Heart right ventricle (tissue), 16 donors: ENCODE measurements at regions not wholly inside any gene's neighbourhood (a gene's known extent, or its start where the extent isn't known, plus 50 kb on each side); places are given as distances from the start of the nearest gene placed in this dataset.
A peak's percentile ranks its signal among the peaks of the same experiment; 100 is the strongest.

Experiments used
- ATAC-seq, 8 donors: fragments of 200-7000 bp; cut with Tn5 transposase; one replicate each; pipeline ENCODE4 v1.9.1; 2020; ENCODE audit warnings: mild to moderate bottlenecking in 8 of 8, moderate library complexity in 8 of 8, moderate number of reproducible peaks in 1 of 8
- DNase-seq, 2 donors: peaks; one replicate each; pipeline ENCODE4 v3.0.0-alpha.2; 2020
- H3K27ac ChIP-seq, 10 donors: fragments of 200-600 bp; sonication (generic) in 2 of 10; one replicate each; pipeline versions ENCODE4 v1.5.0 to v1.8.0; 2020 to 2022; ENCODE audit warnings: mild to moderate bottlenecking in 3 of 10
- H3K27me3 ChIP-seq, 7 donors: fragments of 200-600 bp; one replicate each; pipeline ENCODE4 v1.8.0; 2021 to 2022; ENCODE audit warnings: mild to moderate bottlenecking in 2 of 7
- H3K36me3 ChIP-seq, 9 donors: fragments of 200-600 bp; sonication (generic) in 1 of 9; one replicate each; pipeline versions ENCODE4 v1.5.0 to v1.8.0; 2020 to 2022; ENCODE audit warnings: mild to moderate bottlenecking in 2 of 9
- H3K4me1 ChIP-seq, 9 donors: fragments of 200-600 bp; sonication (generic) in 1 of 9; one replicate each; pipeline versions ENCODE4 v1.5.0 to v1.8.0; 2020 to 2022; ENCODE audit warnings: mild to moderate bottlenecking in 4 of 9
- H3K4me3 ChIP-seq, 10 donors: fragments of 200-600 bp; sonication (generic) in 2 of 10; one replicate each; pipeline versions ENCODE4 v1.5.0 to v1.8.0; 2020 to 2022; ENCODE audit warnings: mild to moderate bottlenecking in 7 of 10, moderate library complexity in 2 of 10
- H3K9me3 ChIP-seq, 11 donors: fragments of 200-600 bp in 10 of 11; sonication (generic) in 2 of 11; one replicate each; pipeline versions ENCODE4 v1.5.0 to v1.8.0; 2013 to 2022; ENCODE audit warnings: mild to moderate bottlenecking in 2 of 11, control low read depth in 1 of 11, moderate library complexity in 1 of 11
- CTCF ChIP-seq, 9 donors: fragments of 200-600 bp; sonication (generic) in 2 of 9; IDR thresholded peaks; one replicate each; pipeline versions ENCODE4 v1.5.0 to v1.8.0; 2021 to 2022; ENCODE audit warnings: antibody characterized with exemption in 9 of 9, mild to moderate bottlenecking in 5 of 9, moderate library complexity in 1 of 9
- WGBS, 2 donors: extraction: QIAGEN DNeasy Blood & Tissue Kit; methylation state at CpG; one replicate each; pipeline ENCODE4 v1.1.7; 2013; ENCODE audit warnings: inconsistent platforms in 1 of 2; 5-methylcytosine and 5-hydroxymethylcytosine counted together
- intact Hi-C, 10 donors: fragments of 100-400 bp; cut with DNase I; formaldehyde crosslinking; loops; one replicate each; pipeline versions ENCODE4 v1.11.1 to v1.14.2; 2022
- donor health status: Arrhythmogenic right ventricular cardiomyopathy.
- donor health status: ischemic (EF 13 %, LVEDD 7.1; RV severe dilation, severe dysfunction).
- donor health status: healthy with polysubstance abuse.
- donor health status: DM: no; HTN: yes; CAD: no.
- donor health status: DM: no; HTN: no; CAD: no.
- donor health status: ischemic (EF 25% LVEDD 6.9; RV normal size, moderate dysfunction).
- donor health status: ischemic (EF 25% LVEDD 5.7; RV mildly dilated, moderate dysfunction).
- donor health status: healthy.
- donor health status: DM: yes; HTN: yes; CAD: no.
- donor health status: Ischemic cardiomyopathy.
- donor health status: ischemic (EF 35%, LVEDD 5.7; RV mildly dilated, moderate dysfunction).
- donor health status: nonischemic (EF 11% LVEDD 7.7; RV severe dilation, severe dysfunction).
- donor health status: DM: yes; HTN: yes; CAD: no.
- donor health status: PGD.
- donor health status: ischemic (EF 29% LVEDD 5.4; RV normal size, mild dysfunction).
- donor health status: nonischemic (EF 23%, LVEDD 6.1; RV moderate dilation, normal function).

- ATAC-seq, result no peak
- intact Hi-C loops, result loop anchor here in 2 of 10 donors (10.0 kb wide), 1 partner anchor 99 kb away; no protein-coding TSS in a partner anchor
- H3K4me1 ChIP-seq, result peaks cover 0 to 60% (median 20%) of the 10 kb centered on the region in 9 donors
- H3K27ac ChIP-seq, result peak overlapping the region in 5 of 10 donors; percentile 36 to 75 (median 66)
- peaks cover 0 to 3% (median 0%) of the 10 kb centered on the region in 7 donors for H3K27me3 ChIP-seq
- no peak for DNase-seq
- TF ChIP-seq CTCF (IDR thresholded peaks at IDR 0.05), result no peak
- 97% methylated on average over 7 of the region's 7 CpGs for WGBS, 2 donors
- H3K4me3 ChIP-seq, result no peak overlapping the region
- H3K9me3 ChIP-seq, result peaks cover 0 to 5% (median 0%) of the 10 kb centered on the region in 11 donors
- H3K36me3 ChIP-seq, result no peaks in the 10 kb centered on the region
These were observed 104.6 kb downstream of the ACKR3 start for GRCh38 chr2:236674238-236674637.

- H3K4me3 ChIP-seq, result no peak overlapping the region
- no peaks in the 10 kb centered on the region for H3K36me3 ChIP-seq
- ATAC-seq, result no peak
- peaks cover 0 to 3% (median 0%) of the 10 kb centered on the region in 11 donors for H3K9me3 ChIP-seq
- no peak for TF ChIP-seq CTCF (IDR thresholded peaks at IDR 0.05)
- intact Hi-C loops, result loop anchor here in 2 of 10 donors (10.0 kb wide), 1 partner anchor 100 kb away; no protein-coding TSS in a partner anchor
- H3K27ac ChIP-seq, result peak overlapping the region in 5 of 10 donors; percentile 36 to 75 (median 66)
- H3K4me1 ChIP-seq, result peaks cover 0 to 60% (median 20%) of the 10 kb centered on the region in 9 donors
- WGBS, 2 donors, result 70 to 83% methylated on average over 7 of the region's 7 CpGs
- no peak for DNase-seq
- peaks cover 0 to 3% (median 0%) of the 10 kb centered on the region in 7 donors for H3K27me3 ChIP-seq
These were observed 105.0 kb downstream of the ACKR3 start for GRCh38 chr2:236674646-236675045.

GRCh38 chr2:236675051-236675450, 105.4 kb downstream of the ACKR3 start:
- 38 to 42% methylated on average over 4 of the region's 4 CpGs for WGBS, 2 donors

GRCh38 chr2:236675526-236675925, 105.9 kb downstream of the ACKR3 start:
- DNase-seq (no peak), ATAC-seq (no peak)
- intact Hi-C loops, result loop anchor here in 2 of 10 donors (10.0 kb wide), 1 partner anchor 101 kb away; no protein-coding TSS in a partner anchor
- Histone ChIP-seq H3K4me1 (peaks cover 0 to 60% (median 20%) of the 10 kb centered on the region in 9 donors), H3K9me3 (no peaks in the 10 kb centered on the region), H3K4me3 (no peak overlapping the region), H3K27me3 (peaks cover 0 to 3% (median 0%) of the 10 kb centered on the region in 7 donors), H3K36me3 (no peaks in the 10 kb centered on the region), H3K27ac (peak overlapping the region in 5 of 10 donors; percentile 40 to 75 (median 66))
- TF ChIP-seq CTCF (IDR thresholded peaks at IDR 0.05), result no peak

More at GRCh38 chr2:236675051-236675450, 105.4 kb downstream of the ACKR3 start:
- Histone ChIP-seq H3K4me1 (peaks cover 0 to 60% (median 20%) of the 10 kb centered on the region in 9 donors), H3K36me3 (no peaks in the 10 kb centered on the region), H3K27me3 (peaks cover 0 to 3% (median 0%) of the 10 kb centered on the region in 7 donors), H3K27ac (peak overlapping the region in 5 of 10 donors; percentile 40 to 75 (median 66)), H3K9me3 (no peaks in the 10 kb centered on the region), H3K4me3 (no peak overlapping the region)
- DNase-seq, result no peak
- ATAC-seq, result peak in 7 of 8 donors; percentile 28 to 84 (median 59)
- intact Hi-C loops, result loop anchor here in 2 of 10 donors (10.0 kb wide), 1 partner anchor 100 kb away; no protein-coding TSS in a partner anchor
- no peak for TF ChIP-seq CTCF (IDR thresholded peaks at IDR 0.05)
